ENCODE measurements at regions not wholly inside any gene's neighbourhood (a gene's known extent, or its start where the extent isn't known, plus 50 kb on each side); places are given as distances from the start of the nearest gene placed in this dataset.

GRCh38 chr2:120570001-120570400 is 165.7 kb upstream of the GLI2 start:
- 85% methylated on average over 11 of the region's 12 CpGs for WGBS (ENCODE audit: insufficient coverage)
- no peak for ATAC-seq (replicated peaks in 1 of 4)
- H3K36me3 ChIP-seq (ENCODE audit: control insufficient read depth in 2 of 2, extremely low read depth in 1 of 2, insufficient read depth in 1 of 2, low read length in 1 of 2), result no peaks in the 10 kb centered on the region
- no peak overlapping the region for H3K4me3 ChIP-seq (ENCODE audit: control insufficient read depth in 1 of 2, extremely low read depth in 1 of 2, low read length in 1 of 2)
- Mint-ChIP-seq H3K27ac (no peak overlapping the region), H3K9me3 (no peaks in the 10 kb centered on the region), H3K4me3 (no peak overlapping the region), H3K4me1 (no peaks in the 10 kb centered on the region), H3K27me3 (peaks cover 8 to 9% of the 10 kb centered on the region in 2 donors), H3K36me3 (no peaks in the 10 kb centered on the region)
- H3K27me3 ChIP-seq (replicated peaks in 1 of 2; ENCODE audit: control insufficient read depth in 2 of 2, extremely low read depth in 1 of 2, insufficient read depth in 2 of 2, low read length in 1 of 2), result peaks cover 0 to 23% of the 10 kb centered on the region in 2 experiments
- no peaks in the 10 kb centered on the region for H3K9me3 ChIP-seq
- ChIA-PET CTCF (no interaction called here), POLR2A (no interaction called here)
- DNase-seq, result no peak
- H3K4me1 ChIP-seq (ENCODE audit: control insufficient read depth in 1 of 2, extremely low read depth in 1 of 2, insufficient read depth in 2 of 2, low read length in 2 of 2), result no peaks in the 10 kb centered on the region
- H3K27ac ChIP-seq (ENCODE audit: low read length), result no peak overlapping the region

- Mint-ChIP-seq H3K9me3 (no peaks in the 10 kb centered on the region), H3K4me1 (no peaks in the 10 kb centered on the region), H3K27me3 (peaks cover 9 to 12% of the 10 kb centered on the region in 2 donors), H3K36me3 (no peaks in the 10 kb centered on the region), H3K27ac (no peak overlapping the region), H3K4me3 (no peak overlapping the region)
- Histone ChIP-seq H3K4me1 (ENCODE audit: control insufficient read depth in 1 of 2, extremely low read depth in 1 of 2, insufficient read depth in 2 of 2, low read length in 2 of 2) (no peaks in the 10 kb centered on the region), H3K9me3 (no peaks in the 10 kb centered on the region), H3K27me3 (replicated peaks in 1 of 2; ENCODE audit: control insufficient read depth in 2 of 2, extremely low read depth in 1 of 2, insufficient read depth in 2 of 2, low read length in 1 of 2) (peaks cover 0 to 24% of the 10 kb centered on the region in 2 experiments), H3K36me3 (ENCODE audit: control insufficient read depth in 2 of 2, extremely low read depth in 1 of 2, insufficient read depth in 1 of 2, low read length in 1 of 2) (no peaks in the 10 kb centered on the region), H3K27ac (ENCODE audit: low read length) (no peak overlapping the region), H3K4me3 (ENCODE audit: control insufficient read depth in 1 of 2, extremely low read depth in 1 of 2, low read length in 1 of 2) (no peak overlapping the region)
- ChIA-PET POLR2A (no interaction called here), CTCF (no interaction called here)
- DNase-seq, result no peak
- WGBS (ENCODE audit: insufficient coverage), result 62% methylated on average over 4 of the region's 7 CpGs
- no peak for ATAC-seq (replicated peaks in 1 of 4)
Observed at GRCh38 chr2:120570546-120570945, 165.1 kb upstream of the GLI2 start.

GRCh38 chr2:120571015-120571728 is 164.5 kb upstream of the GLI2 start:
- Histone ChIP-seq H3K4me1 (ENCODE audit: control insufficient read depth in 1 of 2, extremely low read depth in 1 of 2, insufficient read depth in 2 of 2, low read length in 2 of 2) (no peaks in the 10 kb centered on the region), H3K27ac (ENCODE audit: low read length) (no peak overlapping the region), H3K9me3 (no peaks in the 10 kb centered on the region), H3K4me3 (ENCODE audit: control insufficient read depth in 1 of 2, extremely low read depth in 1 of 2, low read length in 1 of 2) (no peak overlapping the region), H3K36me3 (ENCODE audit: control insufficient read depth in 2 of 2, extremely low read depth in 1 of 2, insufficient read depth in 1 of 2, low read length in 1 of 2) (no peaks in the 10 kb centered on the region), H3K27me3 (replicated peaks in 1 of 2; ENCODE audit: control insufficient read depth in 2 of 2, extremely low read depth in 1 of 2, insufficient read depth in 2 of 2, low read length in 1 of 2) (peaks cover 0 to 27% of the 10 kb centered on the region in 2 experiments)
- CTCF ChIA-PET, result no interaction called here
- no peaks in the 10 kb centered on the region for H3K36me3 Mint-ChIP-seq
- POLR2A ChIA-PET, result no interaction called here
- WGBS (ENCODE audit: insufficient coverage), result 64% methylated on average over 2 of the region's 6 CpGs
- no peak overlapping the region for H3K4me3 Mint-ChIP-seq
- H3K4me1 Mint-ChIP-seq, result no peaks in the 10 kb centered on the region
- H3K9me3 Mint-ChIP-seq, result no peaks in the 10 kb centered on the region
- no peak for ATAC-seq (replicated peaks in 1 of 4)
- H3K27me3 Mint-ChIP-seq, result peaks cover 13 to 17% of the 10 kb centered on the region in 2 donors
- no peak for DNase-seq
- no peak overlapping the region for H3K27ac Mint-ChIP-seq

GRCh38 chr2:120572226-120572625 is 163.4 kb upstream of the GLI2 start:
- Histone ChIP-seq H3K9me3 (no peaks in the 10 kb centered on the region), H3K4me3 (ENCODE audit: control insufficient read depth in 1 of 2, extremely low read depth in 1 of 2, low read length in 1 of 2) (no peak overlapping the region), H3K27me3 (replicated peaks in 1 of 2; ENCODE audit: control insufficient read depth in 2 of 2, extremely low read depth in 1 of 2, insufficient read depth in 2 of 2, low read length in 1 of 2) (peaks cover 3 to 33% of the 10 kb centered on the region in 2 experiments), H3K36me3 (ENCODE audit: control insufficient read depth in 2 of 2, extremely low read depth in 1 of 2, insufficient read depth in 1 of 2, low read length in 1 of 2) (no peaks in the 10 kb centered on the region), H3K27ac (ENCODE audit: low read length) (no peak overlapping the region), H3K4me1 (ENCODE audit: control insufficient read depth in 1 of 2, extremely low read depth in 1 of 2, insufficient read depth in 2 of 2, low read length in 2 of 2) (no peaks in the 10 kb centered on the region)
- POLR2A ChIA-PET, result no interaction called here
- H3K4me3 Mint-ChIP-seq, result no peak overlapping the region
- ATAC-seq (replicated peaks in 1 of 4) (no peak), DNase-seq (no peak)
- peaks cover 0 to 2% (median 0%) of the 10 kb centered on the region in 3 donors for H3K4me1 Mint-ChIP-seq
- no peaks in the 10 kb centered on the region for H3K36me3 Mint-ChIP-seq
- CTCF ChIA-PET, result no interaction called here
- H3K27ac Mint-ChIP-seq, result no peak overlapping the region
- H3K9me3 Mint-ChIP-seq, result no peaks in the 10 kb centered on the region
- WGBS (ENCODE audit: insufficient coverage), result 89% methylated on average over 1 of the region's 2 CpGs
- H3K27me3 Mint-ChIP-seq, result peaks cover 18 to 22% of the 10 kb centered on the region in 2 donors

- ChIA-PET CTCF (interaction anchor here in 1 of 2 donors (0.6 kb wide), 1 partner anchor 56 kb away, joined by 3 read pairs; no protein-coding TSS in a partner anchor), POLR2A (no interaction called here)
- no peak overlapping the region for H3K4me3 ChIP-seq (ENCODE audit: control insufficient read depth in 1 of 2, extremely low read depth in 1 of 2, low read length in 1 of 2)
- H3K27ac ChIP-seq (ENCODE audit: low read length), result no peak overlapping the region
- H3K27me3 ChIP-seq (replicated peaks in 1 of 2; ENCODE audit: control insufficient read depth in 2 of 2, extremely low read depth in 1 of 2, insufficient read depth in 2 of 2, low read length in 1 of 2), result peaks cover 8 to 46% of the 10 kb centered on the region in 2 experiments
- Mint-ChIP-seq H3K36me3 (no peaks in the 10 kb centered on the region), H3K4me3 (no peak overlapping the region), H3K27ac (no peak overlapping the region), H3K27me3 (peaks cover 29 to 31% of the 10 kb centered on the region in 2 donors), H3K4me1 (peaks cover 0 to 2% (median 0%) of the 10 kb centered on the region in 3 donors), H3K9me3 (no peaks in the 10 kb centered on the region)
- no peaks in the 10 kb centered on the region for H3K9me3 ChIP-seq
- H3K36me3 ChIP-seq (ENCODE audit: control insufficient read depth in 2 of 2, extremely low read depth in 1 of 2, insufficient read depth in 1 of 2, low read length in 1 of 2), result no peaks in the 10 kb centered on the region
- H3K4me1 ChIP-seq (ENCODE audit: control insufficient read depth in 1 of 2, extremely low read depth in 1 of 2, insufficient read depth in 2 of 2, low read length in 2 of 2), result no peaks in the 10 kb centered on the region
- no peak for ATAC-seq (replicated peaks in 1 of 4)
- 56% methylated on average over 4 of the region's 4 CpGs for WGBS (ENCODE audit: insufficient coverage)
- DNase-seq, result no peak
Observed at GRCh38 chr2:120574620-120575019, 161.0 kb upstream of the GLI2 start.

- Mint-ChIP-seq H3K27me3 (peaks cover 31 to 36% of the 10 kb centered on the region in 2 donors), H3K36me3 (no peaks in the 10 kb centered on the region), H3K27ac (no peak overlapping the region), H3K4me1 (peaks cover 0 to 2% (median 0%) of the 10 kb centered on the region in 3 donors), H3K4me3 (no peak overlapping the region), H3K9me3 (no peaks in the 10 kb centered on the region)
- Histone ChIP-seq H3K4me3 (ENCODE audit: control insufficient read depth in 1 of 2, extremely low read depth in 1 of 2, low read length in 1 of 2) (no peak overlapping the region), H3K27me3 (replicated peaks in 1 of 2; ENCODE audit: control insufficient read depth in 2 of 2, extremely low read depth in 1 of 2, insufficient read depth in 2 of 2, low read length in 1 of 2) (peaks cover 8 to 46% of the 10 kb centered on the region in 2 experiments), H3K9me3 (no peaks in the 10 kb centered on the region), H3K27ac (ENCODE audit: low read length) (no peak overlapping the region), H3K4me1 (ENCODE audit: control insufficient read depth in 1 of 2, extremely low read depth in 1 of 2, insufficient read depth in 2 of 2, low read length in 2 of 2) (no peaks in the 10 kb centered on the region), H3K36me3 (ENCODE audit: control insufficient read depth in 2 of 2, extremely low read depth in 1 of 2, insufficient read depth in 1 of 2, low read length in 1 of 2) (no peaks in the 10 kb centered on the region)
- DNase-seq, result no peak
- whole genome bisulfite sequencing (ENCODE audit: insufficient coverage), result 88% methylated on average over 5 of the region's 6 CpGs
- POLR2A ChIA-PET, result no interaction called here
- no peak for ATAC-seq (replicated peaks in 1 of 4)
- CTCF ChIA-PET, result no interaction called here
Observed at GRCh38 chr2:120575966-120576365, 159.7 kb upstream of the GLI2 start.

All from T-cell (primary cell).